Gastroesophageal sphincter (tissue), 3 donors: ENCODE measurements at regions not wholly inside any gene's neighbourhood (a gene's known extent, or its start where the extent isn't known, plus 50 kb on each side); places are given as distances from the start of the nearest gene placed in this dataset.

Source experiments
- POLR2A ChIP-seq, 2 donors: fragments of 450-650 bp; IDR thresholded peaks; one replicate each; pipeline ENCODE4 v1.6.1; 2017; ENCODE audit warnings: antibody characterized with exemption in 2 of 2, mild to moderate bottlenecking in 2 of 2, moderate library complexity in 1 of 2
- TF ChIP-seq, protein P1 (sequence below), 4 experiments: fragments of 200-600 bp in 2 of 4; fragments of 450-650 bp in 2 of 4; sonication (generic) in 1 of 4; IDR thresholded peaks; one replicate each; pipeline ENCODE4 v1.5.1; 2017 to 2019; ENCODE audit warnings: antibody characterized with exemption in 4 of 4, mild to moderate bottlenecking in 2 of 4, moderate library complexity in 2 of 4

DNA sequence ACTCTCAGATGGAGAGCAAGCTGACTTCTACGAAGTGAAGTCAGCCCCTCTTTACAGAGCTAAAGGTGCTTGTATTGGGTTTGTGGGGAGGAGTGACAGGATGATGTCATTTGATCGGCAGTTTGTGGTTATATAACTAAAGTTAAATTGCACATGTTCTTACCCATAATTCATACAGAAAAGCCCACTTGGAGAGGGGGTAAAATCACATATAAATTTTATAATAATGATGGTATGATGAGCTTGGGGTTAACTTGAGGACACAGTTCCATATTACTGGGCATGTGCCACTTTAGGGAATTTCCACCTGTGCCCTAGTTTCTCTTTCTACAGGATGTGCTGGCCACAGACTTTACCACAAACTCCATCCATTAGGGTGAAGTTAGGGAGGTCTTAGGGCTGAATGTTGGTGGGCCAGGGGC, 1178.6 kb upstream of the CDH9 start:
- TF ChIP-seq, protein P1, sequence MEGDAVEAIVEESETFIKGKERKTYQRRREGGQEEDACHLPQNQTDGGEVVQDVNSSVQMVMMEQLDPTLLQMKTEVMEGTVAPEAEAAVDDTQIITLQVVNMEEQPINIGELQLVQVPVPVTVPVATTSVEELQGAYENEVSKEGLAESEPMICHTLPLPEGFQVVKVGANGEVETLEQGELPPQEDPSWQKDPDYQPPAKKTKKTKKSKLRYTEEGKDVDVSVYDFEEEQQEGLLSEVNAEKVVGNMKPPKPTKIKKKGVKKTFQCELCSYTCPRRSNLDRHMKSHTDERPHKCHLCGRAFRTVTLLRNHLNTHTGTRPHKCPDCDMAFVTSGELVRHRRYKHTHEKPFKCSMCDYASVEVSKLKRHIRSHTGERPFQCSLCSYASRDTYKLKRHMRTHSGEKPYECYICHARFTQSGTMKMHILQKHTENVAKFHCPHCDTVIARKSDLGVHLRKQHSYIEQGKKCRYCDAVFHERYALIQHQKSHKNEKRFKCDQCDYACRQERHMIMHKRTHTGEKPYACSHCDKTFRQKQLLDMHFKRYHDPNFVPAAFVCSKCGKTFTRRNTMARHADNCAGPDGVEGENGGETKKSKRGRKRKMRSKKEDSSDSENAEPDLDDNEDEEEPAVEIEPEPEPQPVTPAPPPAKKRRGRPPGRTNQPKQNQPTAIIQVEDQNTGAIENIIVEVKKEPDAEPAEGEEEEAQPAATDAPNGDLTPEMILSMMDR (IDR thresholded peaks at IDR 0.05) = no peak
- no peak for TF ChIP-seq POLR2A (IDR thresholded peaks at IDR 0.05)
